HL-60 (cell line): ENCODE measurements at regions not wholly inside any gene's neighbourhood (a gene's known extent, or its start where the extent isn't known, plus 50 kb on each side); places are given as distances from the start of the nearest gene placed in this dataset.

Experiments
- DNase-seq, 2 experiments: peaks; one replicate each; pipeline ENCODE4 v3.0.0-alpha.2; 2010 to 2020; ENCODE audit warnings: low read depth in 1 of 2, low spot score in 1 of 2
- H3K27ac ChIP-seq: fragments of 250-450 bp; sonication (Bioruptor Pico); replicated peaks from 2 replicates; pipeline ENCODE4 v1.5.1; 2020; ENCODE audit warnings: mild to moderate bottlenecking, moderate library complexity
- H3K27me3 ChIP-seq: fragments of 250-450 bp; sonication (Bioruptor Pico); 2 replicates; pipeline ENCODE4 v1.5.1; 2021; ENCODE audit warnings: mild to moderate bottlenecking, moderate library complexity; ENCODE audit not compliant: insufficient read depth, poor library complexity, severe bottlenecking
- H3K4me3 ChIP-seq: replicated peaks from 2 replicates; pipeline ENCODE4 v1.5.1; 2011; ENCODE audit warnings: mild to moderate bottlenecking, control low read depth, low read length; ENCODE audit not compliant: insufficient read depth
- CTCF ChIP-seq: IDR thresholded peaks from one replicate; pipeline ENCODE4 v1.5.1; 2011; ENCODE audit warnings: low read length, control low read depth, inconsistent platforms; ENCODE audit not compliant: insufficient read depth
- GABPA ChIP-seq: IDR thresholded peaks from 2 replicates; pipeline ENCODE4 v1.6.1; 2012; ENCODE audit warnings: low read depth
- POLR2AphosphoS5 ChIP-seq: IDR thresholded peaks from 2 replicates; pipeline ENCODE4 v1.6.1; 2012; ENCODE audit warnings: low read depth
- REST ChIP-seq: IDR thresholded peaks from 2 replicates; pipeline ENCODE4 v1.6.1; 2012; ENCODE audit warnings: low read depth; ENCODE audit not compliant: insufficient replicate concordance
- SPI1 ChIP-seq: IDR thresholded peaks from 2 replicates; pipeline ENCODE4 v1.6.1; 2012; ENCODE audit warnings: low read depth, mild to moderate bottlenecking, borderline replicate concordance

- Histone ChIP-seq H3K4me3 (no peak overlapping the region), H3K27ac (no peak overlapping the region), H3K27me3 (no peaks in the 10 kb centered on the region)
- DNase-seq, result no peak
- TF ChIP-seq POLR2AphosphoS5, result no peak
- TF ChIP-seq CTCF, result no peak
- TF ChIP-seq GABPA, result no peak
- TF ChIP-seq SPI1, result no peak
- no peak for TF ChIP-seq REST
These were observed 116.1 kb upstream of the ZNF516 start for GRCh38 chr18:76610933-76611749.

- TF ChIP-seq REST (no peak), SPI1 (no peak), CTCF (no peak), POLR2AphosphoS5 (no peak), GABPA (no peak)
- Histone ChIP-seq H3K27ac (no peak overlapping the region), H3K27me3 (no peaks in the 10 kb centered on the region), H3K4me3 (no peak overlapping the region)
- DNase-seq, result no peak
These were observed 115.0 kb upstream of the ZNF516 start for GRCh38 chr18:76610012-76610411.

GRCh38 chr18:76605341-76605929, 110.4 kb upstream of the ZNF516 start:
- no peak overlapping the region for H3K27ac ChIP-seq
- no peak for TF ChIP-seq SPI1
- no peak for TF ChIP-seq CTCF
- TF ChIP-seq POLR2AphosphoS5, result no peak
- TF ChIP-seq REST, result no peak
- TF ChIP-seq GABPA, result no peak
- no peak for DNase-seq
- H3K4me3 ChIP-seq, result no peak overlapping the region
- no peaks in the 10 kb centered on the region for H3K27me3 ChIP-seq
